WTC11 (cell line): ENCODE measurements at regions not wholly inside any gene's neighbourhood (a gene's known extent, or its start where the extent isn't known, plus 50 kb on each side); places are given as distances from the start of the nearest gene placed in this dataset.

Experiments used
- ATAC-seq: fragments of 200-7000 bp; cut with Tn5 transposase; 2 replicates; pipeline ENCODE4 v1.10.0; 2021; ENCODE audit warnings: mild to moderate bottlenecking, moderate library complexity
- CTCF ChIA-PET: fragments of 300-600 bp; sonication (Branson Sonifier 250); formaldehyde crosslinking; loops from one replicate; lab custom pipeline; 2021; ENCODE audit warnings: antibody characterized with exemption; lab: Charles Lee
- POLR2A ChIA-PET: fragments of 350-600 bp; sonication (Branson Sonifier 250); formaldehyde crosslinking; loops from one replicate; lab custom pipeline; 2021; ENCODE audit warnings: antibody characterized with exemption; lab: Charles Lee
- DNase-seq: peaks from one replicate; pipeline ENCODE4 v3.0.0; 2021; ENCODE audit warnings: low spot score
- H3K27ac Mint-ChIP-seq: 2 replicates; pipeline ENCODE4 v1.8.0; 2021; ENCODE audit warnings: mixed read lengths
- H3K27me3 Mint-ChIP-seq: 2 replicates; pipeline ENCODE4 v1.8.0; 2021; ENCODE audit warnings: low read depth, mild to moderate bottlenecking, moderate library complexity, mixed read lengths
- H3K36me3 Mint-ChIP-seq: 2 replicates; pipeline ENCODE4 v1.8.0; 2021; ENCODE audit warnings: mixed read lengths
- H3K4me1 Mint-ChIP-seq: 2 replicates; pipeline ENCODE4 v1.8.0; 2022; ENCODE audit warnings: mixed read lengths
- H3K4me3 Mint-ChIP-seq: 2 replicates; pipeline ENCODE4 v1.8.0; 2021; ENCODE audit warnings: mild to moderate bottlenecking, moderate library complexity, mixed read lengths
- H3K9me3 Mint-ChIP-seq: 2 replicates; pipeline ENCODE4 v1.8.0; 2021; ENCODE audit warnings: mixed read lengths
- CREB1 ChIP-seq: sonication (generic); formaldehyde crosslinking; IDR thresholded peaks from 2 replicates; pipeline ENCODE4 v1.8.0; 2023; ENCODE audit warnings: mild to moderate bottlenecking, missing genetic modification reagents
- FOXP4 ChIP-seq: sonication (generic); formaldehyde crosslinking; IDR thresholded peaks from 2 replicates; pipeline ENCODE4 v1.8.0; 2022; ENCODE audit warnings: mild to moderate bottlenecking, missing genetic modification reagents
- IRF1 ChIP-seq: sonication (generic); formaldehyde crosslinking; IDR thresholded peaks from 2 replicates; pipeline ENCODE4 v1.8.0; 2023; ENCODE audit warnings: missing genetic modification reagents
- NR2C2 ChIP-seq: sonication (generic); formaldehyde crosslinking; IDR thresholded peaks from 2 replicates; pipeline ENCODE4 v1.8.0; 2022; ENCODE audit warnings: mild to moderate bottlenecking, missing genetic modification reagents
- NR3C1 ChIP-seq: sonication (generic); formaldehyde crosslinking; conservative IDR thresholded peaks from 2 replicates; pipeline ENCODE4 v1.8.1; 2023; ENCODE audit warnings: low read depth, mild to moderate bottlenecking, missing genetic modification reagents
- PRDM15 ChIP-seq: sonication (generic); formaldehyde crosslinking; IDR thresholded peaks from 2 replicates; pipeline ENCODE4 v1.8.0; 2022; ENCODE audit warnings: missing genetic modification reagents
- RELA ChIP-seq: sonication (generic); formaldehyde crosslinking; IDR thresholded peaks from 2 replicates; pipeline ENCODE4 v1.8.1; 2022; ENCODE audit warnings: missing genetic modification reagents, mild to moderate bottlenecking, borderline replicate concordance
- RORB ChIP-seq: fragments of 250-450 bp; sonication (Bioruptor Pico); IDR thresholded peaks from 2 replicates; pipeline ENCODE4 v1.9.0; 2021; ENCODE audit warnings: mild to moderate bottlenecking
- SP1 ChIP-seq: sonication (generic); formaldehyde crosslinking; conservative IDR thresholded peaks from 2 replicates; pipeline ENCODE4 v1.8.1; 2022; ENCODE audit warnings: missing genetic modification reagents
- TEAD4 ChIP-seq: sonication (generic); formaldehyde crosslinking; IDR thresholded peaks from 2 replicates; pipeline ENCODE4 v1.8.0; 2022; ENCODE audit warnings: mild to moderate bottlenecking, missing genetic modification reagents
- ZMAT4 ChIP-seq: fragments of 250-450 bp; sonication (Bioruptor Pico); IDR thresholded peaks from 2 replicates; pipeline ENCODE4 v1.9.0; 2021; ENCODE audit warnings: mild to moderate bottlenecking
- ZNF121 ChIP-seq: sonication (generic); formaldehyde crosslinking; IDR thresholded peaks from 2 replicates; pipeline ENCODE4 v1.8.0; 2023; ENCODE audit warnings: missing genetic modification reagents
- ZNF317 ChIP-seq: sonication (generic); formaldehyde crosslinking; IDR thresholded peaks from 2 replicates; pipeline ENCODE4 v1.8.1; 2023; ENCODE audit warnings: low read depth, mild to moderate bottlenecking, moderate library complexity, missing genetic modification reagents, borderline replicate concordance
- ZSCAN18 ChIP-seq: fragments of 250-450 bp; sonication (Bioruptor Pico); IDR thresholded peaks from 2 replicates; pipeline ENCODE4 v2.1.2; 2022; ENCODE audit warnings: mild to moderate bottlenecking, moderate library complexity

GRCh38 chr2:172351586-172351985 is 75.8 kb upstream of the ITGA6 start:
- no peak overlapping the region for H3K27ac Mint-ChIP-seq
- peaks cover 14% of the 10 kb centered on the region for H3K9me3 Mint-ChIP-seq
- ATAC-seq (no peak), DNase-seq (no peak)
- peaks cover 6% of the 10 kb centered on the region; the same call in 1 of the 2 replicates for H3K36me3 Mint-ChIP-seq
- H3K27me3 Mint-ChIP-seq = no peaks in the 10 kb centered on the region; the same call in 1 of the 2 replicates
- H3K4me3 Mint-ChIP-seq = no peak overlapping the region
- ChIA-PET CTCF (no interaction called here), POLR2A (no interaction called here)
- TF ChIP-seq NR3C1 (no peak), ZNF317 (CRISPR knock-in tag) (no peak), NR2C2 (no peak)
- TF ChIP-seq, all 79 proteins: peak for 0
- H3K4me1 Mint-ChIP-seq = no peaks in the 10 kb centered on the region

- Mint-ChIP-seq H3K27me3 (no peaks in the 10 kb centered on the region), H3K4me1 (peaks cover 5% of the 10 kb centered on the region), H3K36me3 (no peaks in the 10 kb centered on the region), H3K27ac (no peak overlapping the region), H3K9me3 (peaks cover 10% of the 10 kb centered on the region)
- ATAC-seq = no peak
- no peak for DNase-seq
- no peak for TF ChIP-seq PRDM15 (CRISPR knock-in tag)
- TF ChIP-seq, all 79 proteins: peak for 0
- ChIA-PET POLR2A (no interaction called here), CTCF (interaction anchor here (1.3 kb wide), 1 partner anchor 107 kb away, joined by 5 read pairs; no protein-coding TSS in a partner anchor)
- no peak overlapping the region for H3K4me3 Mint-ChIP-seq
Measured at GRCh38 chr2:172354347-172354746, 73.0 kb upstream of the ITGA6 start.

GRCh38 chr2:172357442-172357841 is 69.9 kb upstream of the ITGA6 start:
- H3K4me3 Mint-ChIP-seq = no peak overlapping the region
- H3K36me3 Mint-ChIP-seq = no peaks in the 10 kb centered on the region
- ChIA-PET CTCF (interaction anchor here (1.3 kb wide), 1 partner anchor 104 kb away, joined by 4 read pairs; no protein-coding TSS in a partner anchor), POLR2A (no interaction called here)
- H3K27ac Mint-ChIP-seq = no peak overlapping the region
- TF ChIP-seq IRF1 = no peak
- no peak for TF ChIP-seq CREB1 (CRISPR knock-in tag)
- no peak for TF ChIP-seq RELA
- TF ChIP-seq TEAD4 = no peak
- no peak for TF ChIP-seq SP1 (CRISPR knock-in tag)
- no peak for TF ChIP-seq ZMAT4 (CRISPR knock-in tag)
- no peak for TF ChIP-seq NR2C2
- TF ChIP-seq FOXP4 (CRISPR knock-in tag) = no peak
- no peak for TF ChIP-seq NR3C1
- TF ChIP-seq ZNF121 (CRISPR knock-in tag) = no peak
- no peak for TF ChIP-seq ZSCAN18 (CRISPR knock-in tag)
- TF ChIP-seq RORB = no peak
- H3K27me3 Mint-ChIP-seq = no peaks in the 10 kb centered on the region; the same call in 1 of the 2 replicates
- H3K9me3 Mint-ChIP-seq = peaks cover 10% of the 10 kb centered on the region
- ATAC-seq (no peak), DNase-seq (no peak)
- H3K4me1 Mint-ChIP-seq = peaks cover 5% of the 10 kb centered on the region
